ENCODE measurements at regions not wholly inside any gene's neighbourhood (a gene's known extent, or its start where the extent isn't known, plus 50 kb on each side); places are given as distances from the start of the nearest gene placed in this dataset.

DNA sequence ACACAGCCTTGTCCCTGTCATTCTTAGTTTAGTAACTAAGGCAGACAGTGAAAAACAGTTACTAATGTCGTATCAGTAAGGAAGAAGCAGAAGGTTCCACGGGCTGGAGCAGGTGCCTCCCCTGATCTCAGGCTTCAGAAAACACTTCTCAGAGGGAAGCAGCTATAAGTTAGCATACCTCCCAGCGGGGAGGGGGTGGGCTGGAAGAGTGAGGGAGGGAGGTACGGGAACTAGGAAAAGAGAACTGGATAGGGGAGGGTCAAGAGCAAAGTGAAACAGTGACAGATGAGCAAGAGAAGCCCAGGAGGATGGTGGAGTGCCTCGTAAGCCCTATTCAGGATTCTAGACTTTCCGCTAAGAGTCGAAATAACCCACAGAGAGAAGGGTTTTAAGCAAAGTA, 186.3 kb upstream of the XYLT1 start:
- intact Hi-C loops (cut with DNase I), result no loop called here
- DNase-seq (ENCODE audit: missing footprints) (no peak), ATAC-seq (no peak)

DNA sequence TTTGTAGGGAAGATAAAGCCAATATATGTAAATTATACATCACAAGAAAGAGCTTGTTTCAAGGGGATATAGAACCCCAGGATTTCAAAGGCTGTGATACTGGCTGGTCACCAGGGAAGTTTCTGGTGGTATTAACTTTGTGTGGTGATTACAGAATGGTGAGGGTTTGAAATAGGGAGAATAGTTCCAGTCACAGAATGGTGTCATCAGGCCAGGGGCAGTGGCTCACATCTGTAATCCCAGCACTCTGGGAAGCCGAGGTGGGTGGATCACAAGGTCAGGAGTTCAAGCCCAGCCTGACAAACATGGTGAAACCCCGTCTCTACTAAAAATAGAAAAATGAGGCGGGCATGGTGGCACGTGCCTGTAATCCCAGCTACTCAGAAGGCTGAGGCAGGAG, 183.8 kb upstream of the XYLT1 start:
- intact Hi-C loops (cut with DNase I), result no loop called here
- no peak for ATAC-seq
- DNase-seq (ENCODE audit: missing footprints), result no peak

DNA sequence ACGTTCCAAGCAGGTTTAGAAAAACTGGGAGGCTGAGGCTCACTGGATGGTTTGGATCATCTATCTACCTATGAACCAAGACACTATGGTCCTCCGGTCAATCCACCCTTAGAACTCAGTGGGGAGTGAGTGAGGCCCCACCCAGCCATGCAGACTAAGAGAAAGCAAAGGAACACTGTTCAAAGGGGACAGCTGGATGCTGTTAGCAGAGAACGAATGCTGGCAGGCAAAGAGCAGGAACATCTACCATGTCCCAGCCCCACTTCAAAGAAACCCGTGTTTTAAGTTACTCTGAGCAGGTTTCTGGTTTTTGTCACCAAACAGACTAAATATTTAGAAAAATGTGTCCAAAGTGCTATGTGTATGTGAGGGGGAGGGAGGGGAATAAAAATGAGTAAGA, 183.4 kb upstream of the XYLT1 start:
- intact Hi-C loops (cut with DNase I), result no loop called here
- DNase-seq (ENCODE audit: missing footprints) (no peak), ATAC-seq (no peak)

DNA sequence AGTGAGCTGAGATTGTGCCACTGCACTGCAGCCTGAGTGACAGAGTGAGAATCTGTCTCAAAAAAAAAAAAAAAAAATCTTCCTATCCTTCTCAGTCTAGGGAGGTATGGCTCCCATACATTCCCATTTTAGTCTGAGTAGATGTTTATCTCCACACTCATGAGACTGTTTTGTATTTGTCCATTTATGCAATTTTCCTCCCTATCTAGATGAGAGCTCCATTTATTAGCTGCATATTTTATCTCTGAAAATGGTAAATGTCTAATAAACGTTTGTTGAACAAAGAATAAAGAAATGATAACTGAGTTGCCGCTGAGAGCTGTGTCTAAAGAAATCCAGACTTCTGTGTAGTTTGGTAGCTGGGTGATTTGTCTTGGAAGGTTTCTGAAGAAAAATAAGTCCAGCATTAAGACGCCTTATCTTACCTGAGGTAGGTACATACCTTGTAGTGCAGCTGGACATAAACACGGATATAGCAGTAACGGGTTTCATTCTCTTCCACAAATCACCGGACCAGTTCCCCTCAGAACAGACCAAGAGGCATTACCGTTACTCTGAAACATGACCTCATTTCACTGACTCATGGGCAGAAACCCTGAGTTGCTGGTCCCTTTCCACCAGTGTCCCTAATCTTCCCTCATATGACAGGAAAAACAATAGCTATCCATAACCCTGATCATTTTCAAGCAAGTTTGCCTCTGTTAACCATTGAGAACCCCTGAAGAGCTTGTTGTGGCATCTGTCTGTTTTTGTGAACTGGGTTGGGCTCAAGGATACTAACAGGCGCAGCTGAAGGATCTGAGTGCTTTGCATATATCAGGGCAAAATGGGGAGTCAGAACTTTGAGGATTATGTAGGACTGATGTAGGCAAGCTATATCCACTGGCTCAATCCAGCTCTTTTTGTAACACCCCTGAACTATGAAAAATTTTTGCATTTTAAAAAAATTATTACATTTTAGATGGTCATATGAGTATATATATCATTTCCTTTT, 177.4 kb upstream of the XYLT1 start:
- DNase-seq (ENCODE audit: missing footprints) (no peak), ATAC-seq (no peak)
- intact Hi-C loops (cut with DNase I), result no loop called here

DNA sequence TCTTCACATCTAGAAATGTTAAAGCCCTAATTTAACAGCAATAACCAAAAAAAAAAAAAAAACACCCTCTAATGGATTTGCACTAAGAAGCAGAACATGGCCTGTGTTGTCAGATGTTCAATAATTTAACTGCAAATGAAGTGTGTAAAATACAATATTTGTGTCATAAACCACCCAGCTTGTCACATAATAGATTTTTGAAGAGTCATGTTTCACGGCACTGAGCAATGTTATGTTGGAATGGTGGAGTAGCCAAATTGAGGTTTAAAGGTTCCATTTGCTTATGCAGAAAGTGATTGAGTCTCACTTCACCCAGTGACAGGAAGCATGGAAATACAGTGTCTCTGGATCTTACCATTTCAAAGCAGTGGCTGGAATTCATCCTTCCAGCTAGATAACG, 173.2 kb upstream of the XYLT1 start:
- no peak for ATAC-seq
- intact Hi-C loops (cut with DNase I), result no loop called here
- DNase-seq (ENCODE audit: missing footprints), result no peak

DNA sequence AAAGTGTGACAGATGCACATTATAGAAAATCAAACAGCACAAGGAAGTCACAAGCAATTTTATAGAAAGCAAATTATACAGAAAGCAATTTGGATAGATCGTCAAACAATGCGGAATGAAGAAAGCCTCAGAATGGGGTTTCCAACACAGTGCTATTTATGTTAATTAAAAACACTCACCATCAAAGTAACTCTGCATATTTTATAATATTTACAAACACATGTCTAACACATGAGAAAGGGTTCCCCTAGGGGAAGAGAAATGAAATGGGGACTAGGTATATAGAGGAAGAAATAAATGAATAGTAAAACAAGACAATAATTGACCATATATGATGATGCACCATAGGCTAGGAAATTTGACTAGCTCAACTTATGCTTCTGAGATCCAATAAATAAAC, 171.2 kb upstream of the XYLT1 start:
- DNase-seq (ENCODE audit: missing footprints), result no peak

DNA sequence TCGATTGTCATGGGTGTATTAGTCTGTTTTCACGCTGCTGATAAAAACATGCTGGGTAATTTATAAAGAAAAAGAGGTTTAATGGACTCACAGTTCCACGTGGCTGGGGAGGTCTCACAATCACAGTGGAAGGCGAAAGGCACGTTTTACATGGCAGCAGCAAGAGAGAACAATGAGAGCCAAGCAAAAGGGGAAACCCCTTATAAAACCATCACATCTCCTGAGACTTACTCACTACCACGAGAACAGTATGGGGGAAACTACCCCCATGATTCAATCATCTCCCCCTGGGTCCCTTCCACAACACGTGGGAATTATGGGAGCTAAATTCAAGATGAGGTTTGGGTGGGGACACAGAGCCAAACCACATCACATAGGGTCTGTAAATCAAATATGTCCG, 167.4 kb upstream of the XYLT1 start:
- ATAC-seq (no peak), DNase-seq (ENCODE audit: missing footprints) (no peak)

More for the DNA sequence above, 171.2 kb upstream of the XYLT1 start:
- ATAC-seq, result no peak
- intact Hi-C loops (cut with DNase I), result no loop called here

DNA sequence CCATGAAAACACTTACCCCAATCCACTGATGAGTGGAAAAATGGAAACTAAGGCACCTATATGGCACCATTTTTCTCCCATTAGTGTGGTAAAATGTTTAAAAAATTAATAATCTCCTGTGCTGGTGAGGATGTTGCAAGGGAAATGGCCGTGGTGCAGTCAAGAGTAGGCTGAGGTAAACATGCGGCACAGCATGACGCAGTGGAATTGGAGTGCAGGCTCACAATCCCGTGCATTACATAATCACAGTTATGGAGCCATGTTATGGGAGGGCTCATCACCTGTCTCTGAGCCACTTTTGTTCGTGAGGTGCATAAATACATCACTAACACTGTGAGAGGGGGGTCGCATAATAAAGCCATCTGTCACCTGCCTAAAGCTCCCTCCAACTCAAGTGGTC, 164.4 kb upstream of the XYLT1 start:
- DNase-seq (ENCODE audit: missing footprints) (no peak), ATAC-seq (no peak)
- intact Hi-C loops (cut with DNase I), result no loop called here

More for the DNA sequence above, 167.4 kb upstream of the XYLT1 start:
- intact Hi-C loops (cut with DNase I), result no loop called here

DNA sequence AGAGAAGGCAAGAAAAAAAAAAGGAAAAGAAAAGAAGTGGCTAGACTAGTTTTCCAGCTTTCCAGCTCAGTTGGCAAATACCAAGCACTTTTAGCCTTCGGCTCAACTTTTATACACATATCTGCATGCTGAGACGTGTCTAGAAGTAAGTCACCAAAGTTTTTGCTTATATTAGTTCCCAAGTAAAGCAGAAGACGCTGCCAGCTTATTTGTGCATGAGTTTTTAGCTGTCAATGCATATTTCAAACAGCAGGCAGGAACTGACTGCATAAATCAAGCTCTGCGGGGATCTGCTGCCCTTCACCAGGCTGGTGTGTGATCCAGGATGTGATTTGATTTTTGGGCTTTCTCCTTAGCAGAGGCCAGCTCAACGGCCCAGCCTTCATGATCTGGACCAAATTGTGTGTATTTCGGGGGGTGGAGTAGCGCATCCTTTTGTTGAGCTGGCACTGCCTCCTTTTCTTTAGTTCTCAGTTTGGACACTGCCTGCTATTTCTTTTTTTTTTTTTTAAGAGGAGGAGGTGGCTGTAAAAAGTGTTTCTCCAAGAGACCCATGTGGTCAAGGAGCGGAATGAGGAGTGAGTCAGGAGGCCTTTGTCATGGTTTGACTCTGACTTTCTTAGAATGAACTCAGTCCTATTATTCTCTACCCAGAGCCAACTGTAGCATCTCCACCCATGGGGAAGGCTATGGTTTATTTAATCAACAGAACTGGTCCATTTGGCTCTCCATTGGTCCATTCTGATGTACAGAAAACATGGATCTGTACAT, 162.6 kb upstream of the XYLT1 start:
- intact Hi-C loops (cut with DNase I), result no loop called here
- DNase-seq (ENCODE audit: missing footprints) (no peak), ATAC-seq (no peak)

DNA sequence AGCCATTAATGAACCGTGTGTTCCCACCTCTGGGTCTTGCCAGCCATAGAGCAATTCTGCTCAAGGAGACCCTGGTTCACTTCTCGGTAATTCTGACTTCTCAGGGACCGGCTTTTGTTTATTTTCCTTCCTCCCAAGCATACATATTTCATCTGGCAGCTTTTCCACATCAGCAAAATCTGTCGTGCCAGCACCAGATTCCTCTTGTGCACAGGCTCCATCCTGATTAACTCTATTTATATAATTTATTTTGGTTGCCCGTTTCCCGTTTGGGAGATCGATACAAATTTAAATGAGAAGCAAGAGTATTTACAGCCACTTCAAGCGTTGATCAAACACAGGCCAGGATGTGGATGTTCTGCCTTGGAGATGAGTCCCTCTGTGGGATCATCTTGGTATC, 161.9 kb upstream of the XYLT1 start:
- intact Hi-C loops (cut with DNase I), result no loop called here
- no peak for ATAC-seq
- DNase-seq (ENCODE audit: missing footprints), result no peak

DNA sequence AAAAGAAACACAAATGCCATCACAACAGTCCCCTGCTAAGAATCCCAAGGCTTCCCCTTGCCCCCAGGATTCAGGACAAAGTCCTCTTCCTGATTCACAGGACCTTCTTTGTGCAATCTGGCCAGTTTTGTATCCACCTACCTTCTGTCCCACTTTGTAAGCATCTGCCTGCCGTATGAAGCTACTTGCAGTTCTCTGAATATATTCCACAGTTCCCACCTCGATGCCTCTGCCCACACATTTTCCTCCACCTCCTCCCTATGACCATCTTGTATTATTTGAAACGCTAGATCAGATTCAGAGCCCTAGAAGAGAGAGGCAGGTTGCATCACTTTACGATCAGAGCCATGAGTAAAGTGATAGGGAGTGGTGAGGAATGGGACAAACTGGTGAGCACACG, 159.2 kb upstream of the XYLT1 start:
- no peak for ATAC-seq
- intact Hi-C loops (cut with DNase I), result no loop called here
- no peak for DNase-seq (ENCODE audit: missing footprints)

DNA sequence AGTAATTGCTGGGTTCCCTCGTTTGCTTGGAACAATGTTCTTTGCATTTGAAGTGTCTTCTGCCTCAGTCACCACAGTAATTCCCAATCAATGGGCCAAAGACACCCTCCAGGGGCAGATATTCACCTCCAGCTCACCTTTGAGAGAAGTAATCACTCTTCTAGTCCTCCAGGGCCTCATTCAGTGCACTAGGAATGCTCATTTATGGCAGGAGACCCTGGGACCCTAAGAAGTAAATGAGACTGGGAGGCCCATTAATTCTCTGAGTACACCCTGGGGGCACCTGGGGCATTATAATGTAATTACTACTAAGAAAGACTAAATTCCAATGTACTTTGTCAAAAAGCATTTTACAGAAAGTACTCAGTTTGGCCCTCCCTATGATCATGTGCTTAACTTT, 158.2 kb upstream of the XYLT1 start:
- no peak for ATAC-seq
- intact Hi-C loops (cut with DNase I), result no loop called here
- DNase-seq (ENCODE audit: missing footprints), result no peak

DNA sequence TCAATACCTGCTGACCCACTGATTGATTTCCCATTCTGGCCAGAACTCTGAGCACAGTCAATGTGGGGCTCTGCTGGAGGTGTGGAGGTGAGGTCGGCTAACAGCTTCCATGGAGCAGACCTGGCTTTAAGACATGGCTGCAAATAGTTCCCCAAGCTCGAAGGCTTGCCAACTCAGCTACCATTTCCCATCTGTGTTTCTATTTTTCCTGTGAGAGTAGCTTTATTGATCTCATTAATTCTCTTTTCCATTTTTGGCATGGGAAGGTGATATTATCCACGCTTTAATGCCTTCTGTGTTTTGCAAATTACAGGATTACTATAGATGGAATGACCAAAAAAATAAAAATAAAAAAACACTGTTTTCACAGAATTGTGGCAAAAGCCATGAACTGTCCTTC, 151.6 kb upstream of the XYLT1 start:
- intact Hi-C loops (cut with DNase I), result no loop called here
- no peak for DNase-seq (ENCODE audit: missing footprints)
- no peak for ATAC-seq

DNA sequence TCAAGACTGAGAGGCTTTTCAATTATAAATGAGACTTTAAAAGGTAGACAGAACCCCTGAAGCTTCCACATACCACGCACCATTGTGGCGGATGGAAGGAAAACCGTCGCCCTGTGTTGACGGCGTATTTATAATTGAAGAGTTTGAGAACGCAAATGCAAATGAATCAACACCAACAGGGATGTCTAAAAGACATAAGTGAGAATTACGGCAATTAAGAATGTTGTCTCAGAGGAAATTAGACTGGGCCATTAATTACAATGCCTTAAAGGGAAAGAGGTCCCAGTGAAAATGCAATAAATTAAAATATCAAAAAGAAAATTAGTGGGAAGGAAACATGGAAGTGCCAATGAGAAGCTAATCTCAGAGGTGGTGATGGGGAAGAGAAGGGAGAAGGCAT, 148.5 kb upstream of the XYLT1 start:
- ATAC-seq (no peak), DNase-seq (ENCODE audit: missing footprints) (no peak)

DNA sequence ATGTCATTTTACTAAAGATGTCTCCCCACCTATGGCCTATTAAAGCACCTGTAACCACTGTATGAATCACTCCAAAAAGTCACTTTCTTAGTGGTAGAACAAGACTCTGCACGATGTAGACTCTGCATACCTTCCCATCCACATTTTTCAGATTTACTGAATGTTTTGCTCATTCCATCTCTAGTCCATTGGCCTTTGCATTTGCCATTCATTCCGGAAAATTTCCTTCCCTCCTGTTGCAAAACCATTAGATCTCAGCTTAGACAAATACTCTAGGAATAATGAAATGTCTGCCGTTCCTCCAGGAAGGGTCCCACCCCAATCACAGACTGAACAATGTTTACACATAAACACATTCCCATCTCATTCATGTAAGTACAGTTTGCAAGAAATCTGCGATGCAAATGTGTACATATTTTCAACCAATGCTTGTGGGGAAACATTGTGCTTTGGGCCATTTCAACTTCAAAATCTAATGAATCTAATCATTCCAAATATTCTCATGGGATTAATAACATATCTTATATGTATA, 146.3 kb upstream of the XYLT1 start:
- ATAC-seq, result no peak
- DNase-seq (ENCODE audit: missing footprints), result no peak
- intact Hi-C loops (cut with DNase I), result no loop called here

More for the DNA sequence above, 148.5 kb upstream of the XYLT1 start:
- intact Hi-C loops (cut with DNase I), result no loop called here

DNA sequence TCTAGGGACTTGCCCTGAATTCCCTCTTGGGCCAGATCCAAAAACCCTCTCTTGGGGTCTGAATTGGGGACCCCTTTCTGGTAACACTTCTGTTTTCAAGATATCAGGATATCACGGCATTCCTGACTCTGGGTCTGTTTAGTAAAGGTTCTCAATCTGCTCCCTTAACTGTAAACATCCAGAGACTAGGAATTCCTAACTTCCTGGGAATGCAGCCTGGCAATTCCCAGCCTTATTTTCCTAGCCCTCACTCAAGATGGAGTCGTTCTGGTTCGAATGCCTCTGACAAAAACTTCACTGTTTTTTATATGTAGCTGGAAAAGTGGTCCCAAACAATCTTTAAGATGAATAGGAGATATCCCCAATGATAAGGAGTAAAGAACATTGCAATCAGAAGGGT, 141.6 kb upstream of the XYLT1 start:
- intact Hi-C loops (cut with DNase I), result no loop called here
- ATAC-seq, result no peak
- DNase-seq (ENCODE audit: missing footprints), result no peak

DNA sequence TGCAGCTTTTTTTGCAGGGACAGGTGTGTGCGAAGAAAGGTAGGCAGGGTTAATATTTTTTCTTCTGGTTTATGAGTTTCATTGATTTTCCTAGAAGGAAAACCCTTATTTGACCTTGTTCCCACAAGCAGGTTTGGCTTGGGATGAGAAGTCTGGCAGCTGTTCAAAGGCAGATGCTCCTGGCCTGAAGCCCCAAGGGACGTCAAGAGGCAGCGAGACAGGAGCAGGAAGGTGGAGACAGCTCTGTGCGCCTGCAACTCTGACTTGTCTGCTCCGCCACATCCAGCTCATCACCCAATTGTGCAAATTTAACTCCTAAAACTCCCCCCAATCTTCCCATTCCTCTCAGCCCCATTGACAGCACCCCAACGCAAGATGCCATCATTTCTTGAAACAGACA, 136.8 kb upstream of the XYLT1 start:
- DNase-seq (ENCODE audit: missing footprints) (no peak), ATAC-seq (no peak)
- intact Hi-C loops (cut with DNase I), result no loop called here

DNA sequence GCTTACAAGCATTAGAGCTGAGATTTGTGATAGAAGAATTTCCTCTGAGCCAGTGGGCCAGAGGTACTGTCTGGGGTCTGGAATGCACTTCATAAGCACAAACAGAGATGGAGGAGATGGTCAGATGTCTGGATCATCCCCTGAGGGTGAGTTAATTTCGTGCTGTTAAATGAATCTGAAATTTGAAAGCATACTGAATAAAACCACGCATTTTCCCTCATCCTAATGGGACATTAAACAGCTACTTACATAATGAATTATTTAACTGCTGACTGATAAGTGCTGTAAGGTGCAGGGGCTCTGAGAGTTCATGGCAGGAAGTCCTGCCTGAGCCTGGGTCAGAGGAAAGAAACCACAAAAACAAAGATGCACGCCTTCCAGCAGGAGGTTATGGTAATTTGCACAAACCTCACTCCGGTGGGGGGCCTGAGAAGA, 136.3 kb upstream of the XYLT1 start:
- intact Hi-C loops (cut with DNase I), result no loop called here
- DNase-seq (ENCODE audit: missing footprints) (no peak), ATAC-seq (no peak)

DNA sequence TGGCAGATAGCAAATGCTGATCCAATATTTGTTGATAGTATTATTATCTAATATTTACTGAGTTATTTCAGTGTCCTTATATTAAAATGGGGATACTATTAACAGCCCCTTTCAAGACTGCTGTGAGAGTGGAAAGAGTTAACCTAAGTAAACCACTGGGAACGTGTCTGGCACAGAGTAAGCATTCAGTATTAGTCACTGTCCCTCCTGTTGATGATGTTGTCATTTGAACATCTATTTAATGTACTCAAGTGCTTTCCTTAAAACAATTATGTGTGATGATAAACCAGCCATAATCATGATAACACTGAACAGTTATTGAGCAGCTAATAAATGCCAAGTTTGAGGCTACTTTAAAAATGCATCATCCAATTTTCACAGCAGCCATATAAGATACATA, 135.7 kb upstream of the XYLT1 start:
- no peak for DNase-seq (ENCODE audit: missing footprints)
- intact Hi-C loops (cut with DNase I), result no loop called here
- no peak for ATAC-seq

DNA sequence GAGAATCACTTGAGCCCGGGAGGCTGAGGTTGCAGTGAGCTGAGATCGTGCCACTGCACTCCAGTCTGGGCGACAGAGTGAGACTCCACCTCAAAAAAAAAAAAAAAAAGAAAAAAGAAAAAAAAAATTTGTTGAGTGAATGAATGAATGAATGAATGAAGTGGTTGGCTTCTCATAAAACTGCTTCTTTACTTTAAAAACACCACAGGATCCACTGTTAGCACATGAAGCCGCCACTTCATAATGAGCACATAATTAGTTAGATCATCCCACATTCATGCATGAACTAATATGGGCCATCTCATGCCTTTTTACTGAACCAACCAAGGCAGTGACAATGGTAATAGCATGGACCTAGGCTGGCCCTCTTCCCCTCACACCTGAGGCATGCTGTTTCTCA, 135.0 kb upstream of the XYLT1 start:
- DNase-seq (ENCODE audit: missing footprints) (no peak), ATAC-seq (no peak)
- intact Hi-C loops (cut with DNase I), result no loop called here
